Ureter (tissue), 1 donor: ENCODE measurements at regions not wholly inside any gene's neighbourhood (a gene's known extent, or its start where the extent isn't known, plus 50 kb on each side); places are given as distances from the start of the nearest gene placed in this dataset.

Source experiments
- DNase-seq: peaks from one replicate; pipeline ENCODE4 v3.0.0-alpha.2; 2020; ENCODE audit warnings: low spot score
- donor health status: DM: yes; HTN: yes; CAD: no.

GRCh38 chr2:58680755-58681310 lies 439.7 kb upstream of the FANCL start:
- DNase-seq: no peak

- no peak for DNase-seq
These were observed 436.6 kb upstream of the FANCL start for GRCh38 chr2:58677748-58678147.

- DNase-seq: no peak
These were observed 430.6 kb upstream of the FANCL start for GRCh38 chr2:58671675-58672074.

GRCh38 chr2:58669998-58670397 lies 428.9 kb upstream of the FANCL start:
- DNase-seq: no peak

GRCh38 chr2:58667137-58667774 lies 426.1 kb upstream of the FANCL start:
- no peak for DNase-seq

DNA sequence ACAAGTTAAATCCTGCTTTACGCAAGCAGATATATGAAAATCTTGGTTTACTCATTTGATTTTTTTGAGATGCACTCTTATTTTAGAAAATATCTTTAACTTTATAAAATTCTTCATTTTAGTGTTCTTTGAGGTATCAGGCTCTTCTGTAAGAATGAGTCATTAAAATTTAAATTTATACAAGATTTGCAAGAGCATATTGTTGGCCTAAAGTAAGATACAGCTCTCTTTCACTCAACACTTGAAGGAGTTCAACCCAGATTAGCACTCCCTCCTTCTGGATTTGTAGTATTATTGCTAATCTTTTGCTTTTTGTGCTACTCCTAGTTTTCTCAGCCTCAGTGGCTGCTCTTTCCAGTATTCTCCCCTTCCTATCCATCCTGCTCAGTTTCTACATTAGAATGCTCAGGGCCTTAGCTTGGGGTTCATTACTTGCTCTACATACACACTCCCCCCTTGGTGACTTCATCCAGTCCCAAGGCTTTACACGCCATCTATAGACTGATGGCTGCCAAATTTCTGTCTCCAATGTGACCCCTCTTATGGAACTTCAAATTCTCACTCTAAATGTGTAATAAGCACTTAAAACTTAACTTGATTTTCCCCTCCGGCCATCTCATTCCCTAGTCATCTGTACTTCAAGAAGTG lies 425.3 kb upstream of the FANCL start:
- no peak for DNase-seq

- DNase-seq: no peak
These were observed 424.0 kb upstream of the FANCL start for GRCh38 chr2:58665154-58665553.

GRCh38 chr2:58664523-58665151 lies 423.5 kb upstream of the FANCL start:
- no peak for DNase-seq

- no peak for DNase-seq
These were observed 418.9 kb upstream of the FANCL start for GRCh38 chr2:58660046-58660445.

GRCh38 chr2:58655152-58655551 lies 414.0 kb upstream of the FANCL start:
- DNase-seq: no peak

DNA sequence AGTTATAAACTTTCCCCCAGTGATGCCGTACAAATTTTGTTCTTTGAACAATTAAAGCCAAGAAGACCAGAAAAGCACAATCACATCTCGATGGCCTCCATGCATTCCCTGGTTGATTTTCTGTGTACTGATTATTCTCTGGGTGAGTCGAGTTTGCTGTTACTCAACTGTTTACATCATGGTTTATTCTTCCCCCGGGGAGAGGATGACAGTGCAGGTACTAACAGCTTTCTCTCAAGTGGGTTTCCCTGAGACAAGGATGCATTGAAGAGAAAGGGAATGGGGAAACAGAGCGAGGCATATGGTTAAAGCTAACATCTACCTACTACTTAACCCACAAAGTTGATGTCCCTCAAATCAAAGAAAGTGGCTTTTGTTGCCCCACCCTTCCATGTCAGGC lies 410.8 kb upstream of the FANCL start:
- DNase-seq: no peak

GRCh38 chr2:58650781-58651180 lies 409.7 kb upstream of the FANCL start:
- DNase-seq: no peak

GRCh38 chr2:58649756-58650155 lies 408.6 kb upstream of the FANCL start:
- DNase-seq: no peak

GRCh38 chr2:58645017-58645416 lies 403.9 kb upstream of the FANCL start:
- DNase-seq: no peak

- DNase-seq: no peak
These were observed 403.3 kb upstream of the FANCL start for GRCh38 chr2:58644451-58644850.

DNA sequence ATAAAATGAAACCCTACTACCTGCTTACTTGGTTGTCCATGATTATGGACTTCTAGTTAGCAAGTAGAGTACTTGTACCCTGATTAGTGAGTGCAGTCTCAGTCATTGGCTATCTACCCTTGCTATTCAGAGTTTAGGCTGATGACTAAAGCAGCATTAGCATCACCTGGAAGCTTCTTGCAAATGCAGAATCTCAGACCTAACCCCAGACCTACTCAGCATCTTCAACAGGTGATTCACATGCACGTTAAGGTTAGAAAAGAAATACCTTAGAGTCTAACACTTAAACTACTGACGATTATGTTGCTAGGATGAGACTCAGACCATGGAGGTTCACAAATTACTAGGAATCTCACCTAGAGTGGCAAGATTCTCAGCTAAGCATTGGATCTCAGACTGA lies 399.9 kb upstream of the FANCL start:
- DNase-seq: no peak

- no peak for DNase-seq
These were observed 398.9 kb upstream of the FANCL start for GRCh38 chr2:58640042-58640441.

DNA sequence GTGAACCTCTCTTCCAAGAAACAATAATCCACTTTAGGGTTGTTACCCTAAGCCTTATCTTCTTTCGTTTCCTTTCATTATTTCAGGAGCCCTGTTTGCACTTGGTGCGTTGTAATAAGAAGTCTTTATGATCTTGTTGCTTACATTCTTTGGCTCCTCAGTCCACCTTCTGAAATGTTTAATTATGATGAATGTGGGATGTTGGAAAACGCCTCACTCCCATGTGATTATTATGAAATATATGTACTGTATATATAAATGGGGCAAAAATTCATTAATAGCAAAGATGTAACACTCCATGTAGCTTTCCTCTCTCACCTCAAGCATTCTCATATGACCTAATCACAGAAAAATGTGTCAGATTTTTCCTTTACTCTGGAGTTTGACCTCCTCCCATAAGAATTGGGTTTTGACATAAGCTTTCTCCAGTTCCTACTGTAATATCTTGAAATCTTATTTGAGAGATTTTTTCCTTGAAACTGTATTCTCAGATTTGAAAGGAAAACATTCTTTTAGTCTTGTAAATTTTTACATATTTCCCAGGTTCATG lies 397.2 kb upstream of the FANCL start:
- DNase-seq: no peak

GRCh38 chr2:58636872-58637271 lies 395.7 kb upstream of the FANCL start:
- no peak for DNase-seq

DNA sequence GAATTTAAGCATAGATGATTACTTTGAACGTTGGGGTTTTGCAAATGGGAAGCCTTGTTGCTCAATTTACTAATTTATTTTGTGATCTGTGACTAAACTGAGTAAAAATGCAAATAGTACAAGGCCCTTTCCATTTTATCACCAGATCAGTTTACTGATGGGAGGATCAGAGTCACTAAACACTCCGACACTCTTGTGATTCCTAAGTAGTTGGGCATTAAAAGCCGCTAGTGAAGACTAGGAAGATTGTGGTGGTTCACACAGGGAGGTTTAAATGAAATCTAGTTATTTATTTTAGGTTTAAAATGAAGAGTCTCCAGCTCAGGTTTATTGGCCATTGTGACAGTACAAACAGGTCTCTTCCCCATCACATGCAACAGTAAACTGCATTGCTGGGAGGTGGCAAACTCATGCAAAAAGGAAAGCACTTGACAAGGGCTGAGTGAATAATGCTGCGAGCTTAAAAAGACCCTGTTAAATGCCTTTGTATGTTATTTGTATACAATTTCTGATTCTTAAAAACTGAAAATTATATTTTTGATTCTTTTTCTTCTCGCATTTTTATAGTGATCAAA lies 394.8 kb upstream of the FANCL start:
- DNase-seq: no peak

GRCh38 chr2:58634653-58635370 lies 393.7 kb upstream of the FANCL start:
- DNase-seq: no peak
